HUES64 (cell line): ENCODE measurements at regions not wholly inside any gene's neighbourhood (a gene's known extent, or its start where the extent isn't known, plus 50 kb on each side); places are given as distances from the start of the nearest gene placed in this dataset.
"Not testable (repeated sequence)": the region's sequence is repeated elsewhere in the genome, so short reads cannot be mapped to it uniquely, and the experiment has no call there.

ENCODE experiments used
- H3K27ac ChIP-seq: 2 replicates; pipeline ENCODE4 v1.7.0; 2013; ENCODE audit warnings: low read depth, low read length, inconsistent platforms
- H3K27me3 ChIP-seq: 2 replicates; pipeline ENCODE4 v1.6.1; 2013; ENCODE audit warnings: mild to moderate bottlenecking, low read length; ENCODE audit not compliant: insufficient read depth
- H3K36me3 ChIP-seq: 2 replicates; pipeline ENCODE4 v1.6.1; 2013; ENCODE audit warnings: mild to moderate bottlenecking, low read length; ENCODE audit not compliant: insufficient read depth
- H3K4me1 ChIP-seq: 2 replicates; pipeline ENCODE4 v1.6.1; 2013; ENCODE audit warnings: mild to moderate bottlenecking, low read length, moderate library complexity; ENCODE audit not compliant: insufficient read depth
- H3K4me3 ChIP-seq: 2 replicates; pipeline ENCODE4 v1.5.1; 2013; ENCODE audit warnings: mild to moderate bottlenecking, low read length, moderate library complexity
- H3K9ac ChIP-seq: 2 replicates; pipeline ENCODE4 v1.6.1; 2013; ENCODE audit warnings: mild to moderate bottlenecking, low read depth, low read length
- H3K9me3 ChIP-seq: 2 replicates; pipeline ENCODE4 v1.6.1; 2013; ENCODE audit warnings: low read depth, low read length; ENCODE audit not compliant: insufficient read depth
- WGBS: fragments of 150-250, 120-280 bp; methylation state at CpG from one replicate; pipeline ENCODE4 v1.1.7; 2013; ENCODE audit warnings: missing lambda C conversion rate; 5-methylcytosine and 5-hydroxymethylcytosine counted together

GRCh38 chr4:173736840-173737239 lies 206.8 kb upstream of the HAND2 start:
- 91% methylated on average over 1 of the region's 1 CpG for whole genome bisulfite sequencing
- Histone ChIP-seq H3K9me3 (no peaks in the 10 kb centered on the region), H3K27ac (no peak overlapping the region), H3K4me1 (no peaks in the 10 kb centered on the region), H3K9ac (no peak overlapping the region), H3K4me3 (no peak overlapping the region), H3K36me3 (no peaks in the 10 kb centered on the region), H3K27me3 (no peaks in the 10 kb centered on the region)

DNA sequence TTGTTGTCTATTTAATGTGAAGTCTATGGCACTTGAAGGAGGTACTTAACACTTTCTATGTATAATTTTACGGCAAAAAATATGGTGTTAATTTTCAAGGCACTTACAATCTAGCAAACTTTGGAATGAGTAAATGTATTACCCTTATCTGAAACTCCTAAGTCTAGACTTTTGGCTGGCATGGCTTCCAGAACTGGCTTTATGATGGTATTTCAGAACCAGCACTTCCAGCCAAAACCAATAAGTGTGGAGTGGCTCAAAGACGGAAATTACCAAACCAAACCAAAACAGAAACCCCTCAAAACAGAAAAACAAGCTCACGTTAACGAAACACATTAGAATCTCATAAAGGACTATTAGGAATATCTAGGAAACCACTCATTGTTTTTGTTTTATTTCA lies 205.6 kb upstream of the HAND2 start:
- Histone ChIP-seq H3K4me3 (no peak overlapping the region), H3K9ac (no peak overlapping the region), H3K27me3 (no peaks in the 10 kb centered on the region), H3K27ac (no peak overlapping the region), H3K4me1 (no peaks in the 10 kb centered on the region), H3K9me3 (no peaks in the 10 kb centered on the region), H3K36me3 (no peaks in the 10 kb centered on the region)
- WGBS = 92% methylated on average over 3 of the region's 4 CpGs

DNA sequence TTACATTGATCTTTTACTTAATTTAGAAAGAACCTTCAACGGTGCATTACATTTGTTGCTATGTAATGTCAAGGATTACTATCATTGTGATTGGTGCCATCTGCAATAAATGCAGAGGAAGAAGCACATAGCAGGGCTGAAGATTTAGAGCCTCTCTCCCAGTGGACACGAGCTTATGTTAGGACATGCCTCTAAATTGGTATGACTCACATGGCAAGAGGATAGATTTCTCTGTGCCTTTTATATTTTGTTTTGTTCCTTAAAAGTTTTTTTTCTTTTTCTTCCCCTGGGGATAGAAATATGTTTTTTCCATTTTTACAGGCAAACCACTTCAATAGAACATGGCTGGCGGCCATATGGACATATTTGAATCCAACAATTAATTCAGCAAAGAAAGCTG lies 205.0 kb upstream of the HAND2 start:
- H3K9ac ChIP-seq = no peak overlapping the region
- H3K27me3 ChIP-seq = no peaks in the 10 kb centered on the region
- H3K4me3 ChIP-seq = no peak overlapping the region
- H3K27ac ChIP-seq = no peak overlapping the region
- no peaks in the 10 kb centered on the region for H3K9me3 ChIP-seq
- no peaks in the 10 kb centered on the region for H3K36me3 ChIP-seq
- 93% methylated on average over 3 of the region's 3 CpGs for WGBS
- H3K4me1 ChIP-seq = no peaks in the 10 kb centered on the region

DNA sequence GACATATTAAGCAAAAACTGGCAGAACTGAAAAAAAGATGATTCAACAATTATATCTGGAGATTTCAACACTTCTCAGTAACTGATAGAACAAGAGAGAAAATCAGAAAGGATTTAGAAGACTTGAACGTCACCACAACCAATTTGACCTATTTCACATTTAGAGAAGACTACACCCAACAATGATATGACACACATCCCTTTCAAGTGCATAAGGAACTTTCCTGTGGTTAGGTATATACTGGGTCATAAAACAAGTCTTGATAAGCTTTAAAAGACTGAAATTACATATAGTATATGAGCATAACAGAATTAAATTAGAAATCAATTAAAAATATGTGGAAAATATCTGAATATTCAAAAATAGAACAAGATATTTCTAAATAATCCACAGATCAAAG lies 201.2 kb upstream of the HAND2 start:
- H3K36me3 ChIP-seq = no peaks in the 10 kb centered on the region
- no peak overlapping the region for H3K4me3 ChIP-seq
- H3K9ac ChIP-seq = no peak overlapping the region
- no peaks in the 10 kb centered on the region for H3K4me1 ChIP-seq
- no peak overlapping the region for H3K27ac ChIP-seq
- H3K27me3 ChIP-seq = no peaks in the 10 kb centered on the region
- WGBS = no CpG with 5 or more reads among the region's 1 CpG
- no peaks in the 10 kb centered on the region for H3K9me3 ChIP-seq

DNA sequence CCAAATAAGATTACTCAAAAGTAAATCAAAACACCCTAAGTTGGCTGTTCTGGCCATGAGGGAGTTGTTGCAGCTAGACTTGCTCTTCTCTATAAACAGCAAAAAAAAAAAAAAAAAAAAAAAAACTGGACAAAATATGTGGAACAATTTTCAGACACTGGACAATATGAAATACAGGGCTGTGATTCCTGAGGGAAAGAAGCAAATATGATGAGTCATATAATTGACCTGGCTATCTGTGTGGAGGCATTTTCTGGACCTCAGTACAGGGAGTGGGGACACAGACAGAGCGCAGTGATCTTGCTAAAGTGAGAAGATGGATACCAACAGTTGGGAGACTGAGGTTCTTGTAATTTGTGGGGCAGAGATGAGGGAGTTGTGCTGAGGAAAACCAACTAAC lies 192.0 kb upstream of the HAND2 start:
- no peak overlapping the region for H3K27ac ChIP-seq
- no peak overlapping the region for H3K9ac ChIP-seq
- H3K4me1 ChIP-seq = no peaks in the 10 kb centered on the region
- H3K9me3 ChIP-seq = peaks cover 6% of the 10 kb centered on the region; the same call in 1 of the 2 replicates
- H3K27me3 ChIP-seq = no peaks in the 10 kb centered on the region
- WGBS = 88% methylated on average over 1 of the region's 1 CpG
- H3K36me3 ChIP-seq = no peaks in the 10 kb centered on the region
- H3K4me3 ChIP-seq = no peak overlapping the region

- not testable (repeated sequence) for H3K36me3 ChIP-seq, H3K9me3 ChIP-seq, H3K9ac ChIP-seq, H3K27ac ChIP-seq, H3K27me3 ChIP-seq, H3K4me1 ChIP-seq, H3K4me3 ChIP-seq
- 90% methylated on average over 1 of the region's 1 CpG for WGBS
Measured at GRCh38 chr4:173718504-173718903, 188.5 kb upstream of the HAND2 start.

DNA sequence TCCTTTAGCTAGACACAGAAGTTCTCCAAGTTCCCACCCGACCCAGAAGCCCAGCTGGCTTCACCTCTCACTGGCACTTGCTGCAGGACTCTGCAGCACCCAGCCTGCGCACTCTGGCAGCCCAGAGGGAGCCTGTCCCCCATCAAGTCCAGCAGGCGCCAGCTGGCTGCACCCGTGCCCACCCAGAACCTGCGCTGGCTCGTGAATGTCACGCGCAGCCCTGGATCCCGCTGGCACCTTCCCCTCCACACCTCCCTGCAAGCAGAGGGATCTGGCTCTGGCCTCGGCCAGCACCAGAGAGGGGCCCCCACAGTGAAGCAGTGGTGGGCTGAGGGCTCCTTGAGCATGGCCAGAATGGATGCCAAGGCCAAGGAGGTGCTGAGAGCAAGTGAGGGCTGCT lies 187.6 kb upstream of the HAND2 start:
- no peaks in the 10 kb centered on the region for H3K4me1 ChIP-seq
- H3K9ac ChIP-seq = no peak overlapping the region
- peaks cover 6% of the 10 kb centered on the region; the same call in 1 of the 2 replicates for H3K9me3 ChIP-seq
- H3K27ac ChIP-seq = no peak overlapping the region
- no peaks in the 10 kb centered on the region for H3K36me3 ChIP-seq
- no peak overlapping the region for H3K4me3 ChIP-seq
- 96% methylated on average over 10 of the region's 10 CpGs for WGBS
- H3K27me3 ChIP-seq = no peaks in the 10 kb centered on the region

GRCh38 chr4:173714456-173714855 lies 184.4 kb upstream of the HAND2 start:
- 70% methylated on average over 4 of the region's 5 CpGs for WGBS

DNA sequence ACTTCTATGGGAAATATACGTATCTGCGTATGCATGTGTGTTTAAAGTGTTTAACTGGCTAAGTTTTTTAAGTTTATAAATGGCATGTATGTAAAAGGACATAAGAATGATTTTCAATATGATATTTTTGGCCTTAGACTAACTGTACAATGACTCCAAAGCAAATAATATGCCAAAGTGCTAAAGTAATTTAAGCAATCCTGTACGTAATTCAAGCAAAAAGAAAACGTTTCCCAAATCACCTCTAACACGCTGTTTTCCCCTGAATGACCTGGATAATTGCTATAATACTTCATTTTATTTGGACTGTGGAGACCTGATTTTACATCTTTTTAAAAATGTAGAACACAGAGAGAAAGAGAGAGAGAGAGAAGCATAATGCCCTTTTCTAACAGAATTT lies 183.0 kb upstream of the HAND2 start:
- Histone ChIP-seq H3K4me1 (no peaks in the 10 kb centered on the region), H3K4me3 (no peak overlapping the region), H3K27ac (no peak overlapping the region), H3K27me3 (no peaks in the 10 kb centered on the region), H3K36me3 (no peaks in the 10 kb centered on the region), H3K9me3 (0 out of 2 replicates have a peak, but pooled peaks cover under 1% of the 10 kb centered on the region), H3K9ac (no peak overlapping the region)
- whole genome bisulfite sequencing = 89% methylated on average over 5 of the region's 5 CpGs

More at GRCh38 chr4:173714456-173714855, 184.4 kb upstream of the HAND2 start:
- Histone ChIP-seq H3K4me1 (no peaks in the 10 kb centered on the region), H3K9ac (no peak overlapping the region), H3K9me3 (peaks cover 6% of the 10 kb centered on the region; the same call in 1 of the 2 replicates), H3K4me3 (no peak overlapping the region), H3K27ac (no peak overlapping the region), H3K36me3 (no peaks in the 10 kb centered on the region), H3K27me3 (no peaks in the 10 kb centered on the region)

GRCh38 chr4:173707658-173708419 lies 177.8 kb upstream of the HAND2 start:
- Histone ChIP-seq H3K27me3 (no peaks in the 10 kb centered on the region), H3K27ac (no peak overlapping the region), H3K9ac (no peak overlapping the region), H3K4me3 (no peak overlapping the region), H3K4me1 (no peaks in the 10 kb centered on the region), H3K9me3 (no peaks in the 10 kb centered on the region), H3K36me3 (no peaks in the 10 kb centered on the region)
- 100% methylated on average over 1 of the region's 2 CpGs for WGBS

DNA sequence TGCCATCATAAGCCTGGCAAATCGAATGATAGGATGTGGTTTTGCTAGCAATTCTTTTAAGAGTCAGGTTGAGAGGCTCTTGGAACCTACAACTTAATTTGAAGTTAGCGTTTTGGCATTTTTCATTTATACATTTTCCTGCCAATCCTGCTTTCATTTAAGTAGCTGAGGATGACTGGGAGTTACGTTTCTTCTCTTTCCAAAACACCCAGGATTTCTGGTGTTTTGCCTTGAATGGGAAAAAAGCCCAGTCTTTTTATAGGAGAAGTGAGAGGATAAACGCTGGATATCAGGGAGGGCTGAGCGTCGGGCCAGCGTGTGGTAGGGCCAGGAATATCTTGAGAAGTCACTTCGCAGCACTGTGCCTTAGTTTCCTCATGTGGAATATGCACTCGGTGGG lies 174.2 kb upstream of the HAND2 start:
- Histone ChIP-seq H3K36me3 (no peaks in the 10 kb centered on the region), H3K4me1 (no peaks in the 10 kb centered on the region), H3K27ac (no peak overlapping the region), H3K9me3 (no peaks in the 10 kb centered on the region), H3K4me3 (no peak overlapping the region), H3K27me3 (no peaks in the 10 kb centered on the region), H3K9ac (no peak overlapping the region)
- WGBS = 94% methylated on average over 9 of the region's 9 CpGs

GRCh38 chr4:173703021-173703420 lies 173.0 kb upstream of the HAND2 start:
- Histone ChIP-seq H3K27me3 (no peaks in the 10 kb centered on the region), H3K4me1 (no peaks in the 10 kb centered on the region), H3K9ac (no peak overlapping the region), H3K4me3 (no peak overlapping the region), H3K36me3 (no peaks in the 10 kb centered on the region), H3K9me3 (no peaks in the 10 kb centered on the region), H3K27ac (no peak overlapping the region)
- 92% methylated on average over 4 of the region's 4 CpGs for WGBS
